ENCODE measurements at regions not wholly inside any gene's neighbourhood (a gene's known extent, or its start where the extent isn't known, plus 50 kb on each side); places are given as distances from the start of the nearest gene placed in this dataset.

DNA sequence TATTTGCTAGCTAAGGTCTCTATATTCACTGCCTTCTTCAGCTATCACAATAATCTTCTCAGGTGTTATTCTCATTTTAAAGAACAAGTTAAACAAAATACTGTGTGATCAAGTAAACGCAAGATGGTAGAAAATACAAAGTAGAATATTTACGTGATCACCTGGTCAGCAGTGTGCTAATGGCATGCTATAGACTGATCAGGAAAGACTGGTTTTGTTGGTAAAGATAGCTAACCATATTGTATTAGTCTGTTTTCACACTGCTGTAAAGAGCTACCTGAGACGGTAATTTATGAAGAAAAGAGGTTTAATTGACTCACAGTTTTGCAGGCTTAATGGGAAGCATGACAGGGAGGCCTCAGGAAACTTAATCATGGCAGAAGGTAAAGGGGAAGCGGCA lies 50.4 kb downstream of the ZBTB38 start:
- peaks cover 60% of the 10 kb centered on the region for H3K4me1 ChIP-seq
- H3K27ac ChIP-seq, result peak overlapping the region; percentile 61
- no peaks in the 10 kb centered on the region for H3K9me3 ChIP-seq
- H3K4me3 ChIP-seq, result no peak overlapping the region
- H3K27me3 ChIP-seq (ENCODE audit: low read depth), result no peaks in the 10 kb centered on the region
- TF ChIP-seq, protein P1, sequence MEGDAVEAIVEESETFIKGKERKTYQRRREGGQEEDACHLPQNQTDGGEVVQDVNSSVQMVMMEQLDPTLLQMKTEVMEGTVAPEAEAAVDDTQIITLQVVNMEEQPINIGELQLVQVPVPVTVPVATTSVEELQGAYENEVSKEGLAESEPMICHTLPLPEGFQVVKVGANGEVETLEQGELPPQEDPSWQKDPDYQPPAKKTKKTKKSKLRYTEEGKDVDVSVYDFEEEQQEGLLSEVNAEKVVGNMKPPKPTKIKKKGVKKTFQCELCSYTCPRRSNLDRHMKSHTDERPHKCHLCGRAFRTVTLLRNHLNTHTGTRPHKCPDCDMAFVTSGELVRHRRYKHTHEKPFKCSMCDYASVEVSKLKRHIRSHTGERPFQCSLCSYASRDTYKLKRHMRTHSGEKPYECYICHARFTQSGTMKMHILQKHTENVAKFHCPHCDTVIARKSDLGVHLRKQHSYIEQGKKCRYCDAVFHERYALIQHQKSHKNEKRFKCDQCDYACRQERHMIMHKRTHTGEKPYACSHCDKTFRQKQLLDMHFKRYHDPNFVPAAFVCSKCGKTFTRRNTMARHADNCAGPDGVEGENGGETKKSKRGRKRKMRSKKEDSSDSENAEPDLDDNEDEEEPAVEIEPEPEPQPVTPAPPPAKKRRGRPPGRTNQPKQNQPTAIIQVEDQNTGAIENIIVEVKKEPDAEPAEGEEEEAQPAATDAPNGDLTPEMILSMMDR (IDR thresholded peaks at IDR 0.05), result no peak
- peaks cover 40% of the 10 kb centered on the region for H3K36me3 ChIP-seq
- ATAC-seq, result no peak
- no peak for DNase-seq
- intact Hi-C loops (cut with DNase I), result no loop called here

DNA sequence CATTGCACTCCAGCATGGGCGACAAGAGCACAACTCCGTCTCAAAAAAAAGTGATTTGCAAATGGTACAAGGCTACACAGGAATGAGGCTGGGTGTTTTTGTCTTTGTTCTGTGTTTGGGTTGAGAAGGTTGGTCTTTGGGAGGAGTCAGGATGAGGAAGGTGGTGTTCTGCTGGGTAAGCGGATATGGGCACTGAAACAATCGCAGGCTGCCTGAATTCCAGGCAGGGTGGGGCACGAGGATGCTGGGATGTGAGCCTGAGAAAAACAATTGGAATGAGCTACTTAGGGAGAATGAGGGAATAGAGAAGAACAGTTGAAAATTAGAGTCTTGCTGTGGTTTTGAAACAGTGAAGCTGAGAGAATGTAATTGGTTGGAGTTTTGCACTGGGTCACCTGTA lies 51.6 kb downstream of the ZBTB38 start:
- no peak for DNase-seq
- TF ChIP-seq, protein P1 (IDR thresholded peaks at IDR 0.05), result no peak
- H3K27ac ChIP-seq, result peak overlapping the region; percentile 61
- peaks cover 51% of the 10 kb centered on the region for H3K4me1 ChIP-seq
- peaks cover 31% of the 10 kb centered on the region for H3K36me3 ChIP-seq
- no peaks in the 10 kb centered on the region for H3K27me3 ChIP-seq (ENCODE audit: low read depth)
- intact Hi-C loops (cut with DNase I), result loop anchor here (10.0 kb wide), 1 partner anchor 55 kb away; the partner anchor contains the start of gene ZBTB38
- ATAC-seq, result no peak
- H3K9me3 ChIP-seq, result no peaks in the 10 kb centered on the region
- H3K4me3 ChIP-seq, result no peak overlapping the region

DNA sequence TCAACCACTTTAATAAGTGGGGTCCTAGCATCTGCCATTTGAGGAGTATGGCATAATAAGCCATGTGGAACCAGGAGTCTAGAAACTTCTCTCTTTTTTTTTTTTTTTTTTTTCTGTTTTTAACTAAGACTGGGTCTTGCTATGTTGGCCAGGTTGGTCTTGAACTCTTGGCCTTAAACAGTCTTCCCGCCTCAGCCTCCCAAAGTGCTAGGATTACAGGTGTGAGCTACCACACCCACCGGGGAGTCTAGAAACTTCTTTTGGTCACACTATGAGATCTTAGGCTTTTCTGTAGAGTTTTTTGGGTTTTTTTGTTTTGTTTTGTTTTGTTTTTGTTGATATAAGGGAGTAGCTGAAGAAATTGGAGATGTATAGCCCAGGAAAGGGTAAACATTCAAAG lies 52.9 kb downstream of the ZBTB38 start:
- Histone ChIP-seq H3K9me3 (no peaks in the 10 kb centered on the region), H3K27me3 (ENCODE audit: low read depth) (no peaks in the 10 kb centered on the region), H3K4me3 (no peak overlapping the region), H3K36me3 (peaks cover 24% of the 10 kb centered on the region), H3K27ac (peak overlapping the region; percentile 28), H3K4me1 (peaks cover 51% of the 10 kb centered on the region)
- intact Hi-C loops (cut with DNase I), result loop anchor here (10.0 kb wide), 1 partner anchor 56 kb away; the partner anchor contains the start of gene ZBTB38
- DNase-seq (no peak), ATAC-seq (no peak)
- TF ChIP-seq, protein P1 (IDR thresholded peaks at IDR 0.05), result no peak

DNA sequence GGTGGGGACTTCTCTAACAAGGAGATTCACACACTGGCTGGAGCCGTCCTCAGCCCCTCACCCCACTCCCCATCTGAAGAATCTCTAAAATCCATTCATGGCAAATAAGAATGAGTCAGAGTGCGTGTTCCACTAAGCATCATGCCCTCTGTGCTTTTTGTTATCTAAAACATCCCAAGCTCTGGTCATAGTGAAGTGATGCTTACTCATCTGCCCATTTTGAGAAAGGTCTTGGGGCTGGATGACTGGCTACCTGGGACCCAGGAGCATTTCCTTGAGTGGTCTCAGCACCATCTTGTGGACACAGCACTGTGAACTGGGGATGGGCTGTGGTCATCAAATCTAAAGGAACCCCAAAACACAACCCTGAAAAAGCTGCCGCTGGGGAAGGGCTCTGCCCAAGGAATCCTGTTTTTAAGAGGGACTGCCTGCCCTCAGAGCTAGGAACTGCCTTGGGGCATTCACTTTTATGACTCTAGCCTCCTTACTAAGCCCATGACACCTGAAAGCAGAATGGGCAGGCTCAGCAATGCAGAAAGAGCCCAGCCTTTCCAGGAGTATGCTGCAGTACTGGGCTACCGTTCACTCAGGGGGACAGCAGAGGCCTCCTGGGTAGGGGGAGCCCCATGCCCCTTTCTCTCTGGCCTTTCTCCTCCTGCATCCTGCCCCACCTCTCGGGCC lies 53.5 kb downstream of the ZBTB38 start:
- H3K27me3 ChIP-seq (ENCODE audit: low read depth), result no peaks in the 10 kb centered on the region
- TF ChIP-seq, protein P1 (IDR thresholded peaks at IDR 0.05), result no peak
- intact Hi-C loops (cut with DNase I), result loop anchor here (10.0 kb wide), 1 partner anchor 57 kb away; the partner anchor contains the start of gene ZBTB38
- no peak overlapping the region for H3K4me3 ChIP-seq
- H3K36me3 ChIP-seq, result peaks cover 18% of the 10 kb centered on the region
- peaks cover 51% of the 10 kb centered on the region for H3K4me1 ChIP-seq
- ATAC-seq, result no peak
- no peak for DNase-seq
- H3K27ac ChIP-seq, result peak overlapping the region; percentile 28
- no peaks in the 10 kb centered on the region for H3K9me3 ChIP-seq

DNA sequence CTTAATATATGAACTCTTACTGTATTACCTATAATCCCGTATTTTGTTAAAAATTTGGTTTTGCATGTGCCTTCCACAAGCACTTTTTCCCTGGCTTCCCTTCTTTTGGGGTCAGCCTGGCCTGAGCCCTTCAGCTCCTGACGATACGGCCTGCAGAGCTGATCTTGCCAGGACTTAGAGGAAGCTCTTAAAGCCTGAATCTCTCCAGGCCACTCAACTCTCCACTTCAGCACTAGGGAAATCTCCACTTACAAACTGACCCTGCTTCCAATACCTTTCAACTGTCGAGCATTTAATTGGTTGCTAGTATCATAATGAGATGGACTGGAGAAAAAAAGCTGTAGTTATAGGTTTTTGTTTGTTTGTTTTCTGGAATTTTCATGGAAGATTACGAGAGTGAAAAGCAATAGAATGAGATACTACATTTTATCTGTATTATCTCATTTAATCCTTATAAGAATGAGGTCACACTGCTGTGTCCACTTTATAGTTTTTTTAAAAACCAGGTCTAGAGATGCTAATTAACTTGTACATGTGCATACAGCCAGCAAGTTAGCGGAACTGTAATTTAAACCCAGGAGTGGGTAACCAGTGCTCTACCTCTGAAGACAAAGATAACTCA lies 54.8 kb downstream of the ZBTB38 start:
- ATAC-seq (peak; percentile 65 to 80), DNase-seq (no peak)
- TF ChIP-seq, protein P1 (IDR thresholded peaks at IDR 0.05), result no peak
- H3K36me3 ChIP-seq, result peaks cover 13% of the 10 kb centered on the region
- H3K4me3 ChIP-seq, result no peak overlapping the region
- H3K4me1 ChIP-seq, result peaks cover 64% of the 10 kb centered on the region
- H3K27me3 ChIP-seq (ENCODE audit: low read depth), result no peaks in the 10 kb centered on the region
- no peaks in the 10 kb centered on the region for H3K9me3 ChIP-seq
- intact Hi-C loops (cut with DNase I), result loop anchor here (10.0 kb wide), 1 partner anchor 58 kb away; the partner anchor contains the start of gene ZBTB38
- H3K27ac ChIP-seq, result no peak overlapping the region

All from lower lobe of right lung (tissue), 2 donors.